ENCODE measurements at regions not wholly inside any gene's neighbourhood (a gene's known extent, or its start where the extent isn't known, plus 50 kb on each side); places are given as distances from the start of the nearest gene placed in this dataset.
"Not testable (repeated sequence)": the region's sequence is repeated elsewhere in the genome, so short reads cannot be mapped to it uniquely, and the experiment has no call there.

DNA sequence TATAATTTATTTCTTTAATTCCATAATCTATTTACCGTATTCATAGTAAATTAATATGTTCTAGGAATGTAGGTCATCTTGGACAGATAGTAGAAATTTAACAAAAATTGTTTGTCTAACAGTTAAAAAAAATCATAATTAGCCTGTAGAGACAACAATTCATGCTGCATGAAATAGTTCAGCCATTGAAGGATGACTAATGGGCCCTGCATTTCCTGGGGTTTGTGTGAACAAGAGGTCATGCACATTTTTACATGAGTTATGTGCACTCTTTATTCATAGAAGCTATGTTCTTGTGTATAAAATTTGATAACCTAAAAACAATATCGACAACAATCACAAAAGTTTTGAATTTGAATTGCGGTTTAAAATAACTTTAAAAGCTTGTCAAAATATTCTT lies 1663.6 kb downstream of the SUCLG1 start:
- Mint-ChIP-seq H3K36me3 (no peaks in the 10 kb centered on the region), H3K27ac (no peak overlapping the region), H3K9me3 (peaks cover 0 to 5% of the 10 kb centered on the region in 2 donors)
- no peak for DNase-seq (ENCODE audit: low spot score in 2 of 2)
- ATAC-seq = no peak

DNA sequence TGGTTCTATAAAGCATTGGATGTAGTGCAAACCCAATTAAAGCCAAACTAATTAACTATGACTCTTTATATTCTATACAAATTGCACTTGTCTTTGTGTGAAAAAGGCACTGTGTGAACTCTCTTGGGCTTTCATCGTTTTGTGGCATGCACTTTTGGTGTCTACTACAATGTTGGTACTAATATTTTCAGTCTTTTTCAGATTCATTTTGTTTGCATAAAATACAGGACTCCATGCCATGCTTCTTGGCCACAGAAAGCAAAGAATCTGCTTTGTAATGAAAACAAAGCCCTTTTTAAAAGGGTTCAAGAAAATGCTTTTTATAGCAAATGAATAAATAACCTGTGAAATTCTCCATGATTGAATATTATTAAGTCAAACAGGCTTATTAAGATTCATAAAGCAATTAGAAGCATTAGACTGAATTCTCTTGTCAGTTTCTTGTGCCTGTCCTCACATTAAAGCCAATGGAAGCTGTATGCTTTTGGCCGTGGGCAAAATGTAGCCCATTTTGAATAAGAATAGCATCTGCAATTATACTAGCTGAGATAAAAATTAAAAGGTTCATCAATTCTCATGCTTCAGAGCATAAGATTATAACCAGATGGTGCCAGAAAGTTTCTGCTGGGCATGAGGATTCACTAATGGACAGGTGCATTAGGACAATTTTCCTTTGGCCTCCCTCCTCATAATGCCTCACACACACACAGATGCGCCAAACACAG lies 1665.2 kb downstream of the SUCLG1 start:
- H3K36me3 Mint-ChIP-seq = no peaks in the 10 kb centered on the region
- ATAC-seq = no peak

DNA sequence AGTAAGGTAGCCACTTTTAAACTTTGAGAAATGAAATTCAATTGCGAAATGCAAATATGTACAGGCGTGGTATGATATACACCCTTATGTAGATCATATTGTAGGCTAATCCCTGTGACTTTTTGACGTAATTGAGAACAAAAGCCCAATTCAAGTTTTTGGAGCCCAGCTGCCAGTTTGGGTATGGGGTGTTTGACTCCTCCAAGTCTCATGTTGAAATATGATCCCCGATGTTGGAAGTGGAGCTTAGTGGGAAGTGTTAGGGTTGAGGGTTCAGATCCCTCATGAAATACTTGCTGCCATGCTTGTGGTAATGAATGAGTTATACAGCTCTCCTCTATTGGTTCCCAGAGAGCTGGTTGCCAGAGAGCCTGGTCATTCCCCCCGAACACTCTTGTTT lies 1666.8 kb downstream of the SUCLG1 start:
- ATAC-seq (no peak), DNase-seq (ENCODE audit: low spot score in 2 of 2) (no peak)
- H3K27ac Mint-ChIP-seq = no peak overlapping the region
- no peaks in the 10 kb centered on the region for H3K36me3 Mint-ChIP-seq
- H3K9me3 Mint-ChIP-seq = peaks cover 0 to 5% of the 10 kb centered on the region in 2 donors

More for the DNA sequence above, 1665.2 kb downstream of the SUCLG1 start:
- Mint-ChIP-seq H3K27ac (no peak overlapping the region), H3K9me3 (peaks cover 0 to 5% of the 10 kb centered on the region in 2 donors)
- no peak for DNase-seq (ENCODE audit: low spot score in 2 of 2)

DNA sequence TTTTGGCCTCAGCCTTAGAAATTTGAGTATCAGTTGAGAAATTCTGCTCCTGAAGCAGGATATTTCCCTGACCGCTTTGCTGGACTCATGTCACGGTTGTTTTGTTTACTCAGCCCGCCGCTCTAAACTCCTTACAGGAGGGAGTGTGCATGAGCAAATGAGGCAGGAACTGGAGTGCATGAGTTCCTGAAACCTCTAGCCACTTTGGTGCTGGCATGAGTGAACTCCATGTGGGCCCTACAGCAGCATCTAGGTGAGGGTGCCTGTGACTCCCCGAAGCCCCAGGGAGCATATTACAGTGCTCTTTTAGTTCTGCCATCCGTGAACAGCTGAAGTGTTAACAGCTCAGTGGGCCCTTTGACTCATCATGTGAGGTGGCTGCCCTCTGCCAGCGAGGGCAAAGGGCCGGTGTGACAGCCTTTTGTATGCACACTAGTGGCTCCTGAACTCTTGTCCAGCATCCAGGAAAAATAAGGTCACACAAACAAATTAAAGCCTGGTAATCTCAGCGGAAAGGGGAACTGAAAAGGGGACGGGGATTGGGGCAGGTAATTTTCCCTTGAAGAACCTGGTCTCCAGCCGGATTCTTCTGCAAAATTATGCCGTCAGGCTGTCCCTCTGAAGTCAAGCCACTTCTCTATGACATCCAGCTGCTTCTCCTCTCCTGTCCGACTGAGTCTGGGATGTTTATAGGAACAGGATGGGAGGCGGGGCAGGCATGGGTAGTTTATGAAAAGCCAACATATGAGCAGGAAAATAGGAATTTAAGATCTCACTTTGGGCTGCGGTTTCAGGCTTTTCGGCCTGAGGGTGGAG lies 1668.7 kb downstream of the SUCLG1 start:
- ATAC-seq = no peak
- no peak for DNase-seq (ENCODE audit: low spot score in 2 of 2)
- Mint-ChIP-seq H3K9me3 (no peaks in the 10 kb centered on the region), H3K36me3 (no peaks in the 10 kb centered on the region), H3K27ac (no peak overlapping the region)

DNA sequence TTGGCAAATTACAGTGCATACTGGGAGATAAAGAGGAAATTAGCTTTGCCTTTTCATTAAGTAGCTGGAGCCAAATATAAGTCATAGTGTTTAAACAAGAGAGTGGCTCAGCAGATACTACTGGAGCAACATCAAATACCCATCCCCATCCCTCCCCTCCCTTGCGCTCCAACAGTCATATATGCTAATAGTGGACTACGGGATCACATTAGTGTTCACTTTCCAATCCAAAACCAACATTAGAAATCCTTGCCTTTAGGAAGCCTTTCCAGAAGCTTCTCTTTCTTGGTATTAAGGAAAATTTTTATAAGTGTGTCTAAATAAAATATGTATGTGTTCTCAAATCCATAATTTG lies 1669.3 kb downstream of the SUCLG1 start:
- no peak overlapping the region for H3K27ac Mint-ChIP-seq
- ATAC-seq = no peak
- H3K36me3 Mint-ChIP-seq = no peaks in the 10 kb centered on the region
- DNase-seq (ENCODE audit: low spot score in 2 of 2) = no peak
- H3K9me3 Mint-ChIP-seq = no peaks in the 10 kb centered on the region

DNA sequence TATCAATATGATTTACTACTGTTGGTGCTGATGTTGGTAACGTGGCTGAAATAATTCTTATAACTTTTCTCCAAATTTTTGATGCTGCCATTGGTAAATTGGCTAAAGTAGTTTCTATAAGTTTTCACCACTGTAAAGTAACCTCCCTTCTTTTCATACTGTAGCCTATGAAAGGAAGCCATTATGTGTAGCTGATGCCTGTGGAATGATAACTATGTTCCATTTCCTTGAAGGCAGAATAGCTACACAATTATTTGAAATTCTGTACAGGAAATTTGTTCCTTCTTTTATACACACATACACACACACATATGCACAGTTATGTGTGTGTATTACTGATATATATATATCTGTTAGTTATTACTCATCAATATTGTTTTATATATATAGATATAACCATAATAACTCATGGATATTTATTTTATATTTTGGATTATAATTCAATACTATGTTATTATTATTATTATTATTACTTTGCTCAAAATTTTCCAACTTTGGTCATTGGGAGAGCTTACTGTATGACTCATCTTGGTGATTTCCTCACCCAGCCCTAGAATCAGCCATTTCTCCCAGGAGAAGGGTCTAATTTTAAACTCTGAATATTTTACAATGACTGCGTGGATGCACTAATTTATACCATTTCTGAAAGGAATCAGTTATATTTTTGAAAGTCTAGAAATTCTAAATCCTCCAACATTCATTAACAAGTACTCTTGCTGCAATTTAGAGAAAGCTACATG lies 1677.7 kb downstream of the SUCLG1 start:
- H3K27ac Mint-ChIP-seq = no peak overlapping the region

DNA sequence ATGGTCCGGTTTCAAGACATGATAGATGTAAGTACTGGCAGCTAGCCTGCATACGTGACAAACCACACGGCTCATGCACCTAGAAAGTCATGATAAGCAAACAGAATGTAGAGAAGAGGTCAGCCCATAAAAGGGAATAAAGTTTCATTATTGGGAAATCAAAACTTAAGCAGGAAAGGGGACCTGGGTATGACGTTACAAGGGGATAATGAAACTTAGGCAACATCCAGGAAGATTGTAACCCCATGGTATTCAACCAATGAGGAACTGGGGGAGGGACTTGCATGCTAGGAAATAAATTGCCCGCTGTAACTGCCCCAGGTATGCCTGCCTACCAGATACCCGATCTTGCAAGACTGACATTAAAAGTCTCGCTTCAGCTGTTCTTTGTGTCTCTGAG lies 1679.0 kb downstream of the SUCLG1 start:
- H3K9me3 Mint-ChIP-seq = peaks cover 5 to 10% of the 10 kb centered on the region in 2 donors
- H3K27ac Mint-ChIP-seq = no peak overlapping the region
- no peaks in the 10 kb centered on the region for H3K36me3 Mint-ChIP-seq
- no peak for ATAC-seq
- no peak for DNase-seq (ENCODE audit: low spot score in 2 of 2)

More for the DNA sequence above, 1677.7 kb downstream of the SUCLG1 start:
- ATAC-seq (no peak), DNase-seq (ENCODE audit: low spot score in 2 of 2) (no peak)
- no peaks in the 10 kb centered on the region for H3K36me3 Mint-ChIP-seq
- H3K9me3 Mint-ChIP-seq = peaks cover 5 to 10% of the 10 kb centered on the region in 2 donors

DNA sequence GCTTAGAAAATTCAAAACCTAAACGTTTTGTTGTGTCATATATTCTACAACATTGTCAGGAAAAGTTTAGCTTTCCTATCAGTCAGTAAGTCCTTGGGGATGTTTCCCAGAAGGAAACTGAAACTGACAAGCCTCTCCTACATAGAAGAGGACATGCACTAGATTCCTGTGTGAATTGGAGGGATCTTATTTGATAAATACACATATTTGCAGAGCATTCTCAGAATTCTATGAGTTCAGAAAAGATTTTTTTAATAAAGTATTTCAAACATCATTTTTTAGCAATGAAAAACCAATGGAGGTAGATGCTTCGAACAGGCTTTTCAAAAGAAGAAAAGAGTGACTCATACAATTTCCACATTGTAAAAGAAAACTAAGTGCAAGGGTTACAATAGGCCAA lies 1706.7 kb downstream of the SUCLG1 start:
- Mint-ChIP-seq H3K27ac (no peak overlapping the region), H3K36me3 (peaks cover 0 to 21% of the 10 kb centered on the region in 2 donors), H3K9me3 (peaks cover 29 to 38% of the 10 kb centered on the region in 2 donors)
- ATAC-seq (no peak), DNase-seq (ENCODE audit: low spot score in 2 of 2) (no peak)

DNA sequence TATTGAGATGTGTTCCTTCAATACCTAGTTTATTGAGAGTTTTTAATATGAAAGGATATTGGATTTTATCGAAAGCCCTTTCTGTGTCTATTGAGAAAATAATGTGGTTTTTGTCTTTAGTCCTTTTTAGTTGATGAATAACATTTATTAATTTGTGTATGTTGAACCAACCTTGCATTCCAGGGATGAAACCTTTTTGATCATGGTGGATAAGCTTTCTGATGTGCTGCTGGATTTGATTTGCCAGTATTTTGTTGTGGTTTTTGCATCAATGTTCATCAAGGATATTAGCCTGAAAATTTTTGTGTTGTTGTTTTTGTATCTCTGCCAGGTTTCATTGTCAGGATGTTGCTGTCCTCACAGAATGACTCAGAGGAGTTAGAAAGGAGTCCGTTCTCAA lies 1710.4 kb downstream of the SUCLG1 start:
- H3K36me3 Mint-ChIP-seq = peaks cover 0 to 21% of the 10 kb centered on the region in 2 donors
- DNase-seq (ENCODE audit: low spot score in 2 of 2) (no peak), ATAC-seq (no peak)
- H3K9me3 Mint-ChIP-seq = peaks cover 33 to 53% of the 10 kb centered on the region in 2 donors
- H3K27ac Mint-ChIP-seq = no peak overlapping the region

DNA sequence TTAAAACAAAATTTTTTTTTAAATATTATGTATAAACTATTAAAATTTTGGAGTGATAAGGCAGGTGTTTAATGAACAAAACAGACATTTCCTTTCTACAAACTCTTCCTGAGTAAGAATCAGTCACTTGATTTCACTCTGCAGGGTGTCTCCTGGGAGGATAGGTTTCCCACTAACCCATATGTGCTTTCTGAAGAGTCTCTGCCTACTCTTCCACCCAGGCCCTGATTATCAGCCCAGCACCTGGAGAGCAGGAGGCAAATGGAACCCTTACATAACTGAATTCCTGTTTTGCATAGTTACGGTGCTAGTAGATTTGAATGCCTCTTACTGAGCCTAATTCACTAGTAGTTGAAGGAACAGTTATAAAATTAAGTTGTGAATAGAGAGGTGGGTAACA lies 1718.6 kb downstream of the SUCLG1 start:
- H3K27ac Mint-ChIP-seq = no peak overlapping the region
- no peaks in the 10 kb centered on the region for H3K36me3 Mint-ChIP-seq
- DNase-seq (ENCODE audit: low spot score in 2 of 2) = no peak
- no peak for ATAC-seq
- peaks cover 17 to 20% of the 10 kb centered on the region in 2 donors for H3K9me3 Mint-ChIP-seq

DNA sequence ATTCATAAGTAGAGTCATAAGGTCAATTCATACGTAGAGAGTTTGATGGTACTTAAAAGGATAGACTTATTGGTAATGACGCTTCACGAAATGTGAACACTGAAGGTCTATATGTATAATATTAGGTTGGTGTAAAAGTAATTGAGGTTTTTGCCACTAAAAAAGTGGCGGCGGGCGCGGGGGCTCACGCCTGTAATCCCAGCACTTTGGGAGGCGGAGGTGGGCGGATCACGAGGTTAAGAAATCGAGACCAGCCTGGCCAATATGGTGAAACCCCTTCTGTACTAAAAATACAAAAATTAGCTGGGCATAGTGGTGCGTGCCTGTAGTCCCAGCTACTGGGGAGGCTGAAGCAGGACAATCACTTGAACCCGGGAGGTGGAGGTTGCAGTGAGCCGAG lies 1721.1 kb downstream of the SUCLG1 start:
- ATAC-seq; H3K27ac Mint-ChIP-seq; H3K36me3 Mint-ChIP-seq; DNase-seq (ENCODE audit: low spot score in 2 of 2): not testable (repeated sequence)
- peaks cover 3 to 23% of the 10 kb centered on the region in 2 donors for H3K9me3 Mint-ChIP-seq

DNA sequence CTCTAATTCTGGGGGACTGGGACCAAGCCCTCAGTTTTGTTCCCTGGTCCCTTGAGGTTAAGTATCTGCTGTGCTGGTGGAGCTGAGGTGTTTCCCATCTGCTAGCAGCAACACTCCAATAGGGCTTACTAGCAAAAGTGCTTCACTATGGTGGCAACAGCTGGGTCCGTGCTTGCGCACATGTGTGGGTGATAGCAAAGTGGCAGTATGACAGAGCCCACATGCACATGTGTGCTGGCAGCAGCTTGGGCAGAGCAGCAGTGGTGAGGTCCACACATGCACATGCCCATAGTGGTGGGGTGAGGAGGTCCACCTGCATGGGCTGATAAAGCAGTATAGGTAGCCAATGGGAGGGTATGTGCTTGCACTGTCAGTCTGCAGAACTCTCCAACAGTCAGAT lies 1723.7 kb downstream of the SUCLG1 start:
- no peak for DNase-seq (ENCODE audit: low spot score in 2 of 2)
- Mint-ChIP-seq H3K36me3 (no peaks in the 10 kb centered on the region), H3K9me3 (peaks cover 9 to 18% of the 10 kb centered on the region in 2 donors), H3K27ac (no peak overlapping the region)
- no peak for ATAC-seq

DNA sequence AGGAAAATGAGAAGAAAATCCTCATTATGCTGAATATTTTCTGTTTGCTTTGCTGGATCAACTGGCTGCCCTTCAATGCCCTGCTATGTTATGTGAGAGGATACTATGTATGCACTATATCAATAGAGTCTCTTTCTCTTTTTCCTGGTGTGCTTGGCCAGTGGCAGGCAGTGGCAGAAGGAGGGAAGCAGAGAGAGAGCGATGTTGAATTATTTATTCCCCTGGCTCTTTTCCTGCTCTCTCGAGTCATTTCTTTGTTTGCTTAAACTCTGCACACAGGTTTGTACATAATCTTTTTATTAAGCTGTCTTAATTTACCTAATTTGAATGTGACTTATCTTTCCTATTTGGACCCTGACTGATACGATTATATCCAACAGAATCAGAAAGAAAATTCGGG lies 1727.3 kb downstream of the SUCLG1 start:
- H3K36me3 Mint-ChIP-seq = no peaks in the 10 kb centered on the region
- no peak for DNase-seq (ENCODE audit: low spot score in 2 of 2)
- peaks cover 14 to 26% of the 10 kb centered on the region in 2 donors for H3K9me3 Mint-ChIP-seq
- no peak for ATAC-seq
- no peak overlapping the region for H3K27ac Mint-ChIP-seq

DNA sequence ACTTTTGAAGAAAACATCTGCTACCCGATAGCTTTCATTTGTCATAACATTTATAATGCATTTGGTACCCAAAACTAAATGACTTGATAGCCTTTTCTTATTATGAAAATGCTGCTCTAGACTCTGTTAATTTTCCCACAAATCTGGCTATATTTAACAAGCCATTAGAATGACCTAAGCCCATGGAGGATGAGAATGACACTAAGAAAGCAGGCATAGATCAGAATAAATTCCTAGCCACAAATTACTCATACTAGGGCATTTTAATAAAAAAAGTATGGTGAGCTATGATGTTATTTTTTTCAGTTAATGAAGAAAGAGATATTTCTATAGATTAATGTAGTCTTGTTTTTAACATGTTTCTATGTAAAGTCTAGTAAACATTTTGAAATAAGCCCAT lies 1728.3 kb downstream of the SUCLG1 start:
- H3K27ac Mint-ChIP-seq = no peak overlapping the region
- no peak for ATAC-seq

DNA sequence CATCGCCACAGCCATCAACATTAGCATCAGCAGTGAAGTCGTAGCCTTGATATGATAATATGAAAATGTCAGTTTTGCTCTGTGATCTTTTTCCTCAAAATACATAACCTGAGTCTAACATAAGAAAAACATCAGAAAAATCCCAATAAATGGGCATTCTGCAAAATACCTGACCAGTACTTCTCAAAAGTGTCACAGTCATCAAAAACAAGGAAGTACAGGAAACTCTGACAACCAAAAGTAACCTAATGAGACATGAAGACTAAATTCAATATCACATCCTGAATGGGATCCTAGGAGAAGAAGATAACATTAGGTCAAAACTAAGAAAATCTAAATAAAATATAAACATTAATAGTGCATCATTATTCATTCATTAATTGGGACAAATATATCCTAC lies 1731.0 kb downstream of the SUCLG1 start:
- Mint-ChIP-seq H3K27ac (no peak overlapping the region), H3K9me3 (peaks cover 11 to 14% of the 10 kb centered on the region in 2 donors), H3K36me3 (no peaks in the 10 kb centered on the region)
- DNase-seq (ENCODE audit: low spot score in 2 of 2) = no peak
- no peak for ATAC-seq

More for the DNA sequence above, 1728.3 kb downstream of the SUCLG1 start:
- DNase-seq (ENCODE audit: low spot score in 2 of 2) = no peak
- Mint-ChIP-seq H3K36me3 (no peaks in the 10 kb centered on the region), H3K9me3 (peaks cover 14 to 19% of the 10 kb centered on the region in 2 donors)

DNA sequence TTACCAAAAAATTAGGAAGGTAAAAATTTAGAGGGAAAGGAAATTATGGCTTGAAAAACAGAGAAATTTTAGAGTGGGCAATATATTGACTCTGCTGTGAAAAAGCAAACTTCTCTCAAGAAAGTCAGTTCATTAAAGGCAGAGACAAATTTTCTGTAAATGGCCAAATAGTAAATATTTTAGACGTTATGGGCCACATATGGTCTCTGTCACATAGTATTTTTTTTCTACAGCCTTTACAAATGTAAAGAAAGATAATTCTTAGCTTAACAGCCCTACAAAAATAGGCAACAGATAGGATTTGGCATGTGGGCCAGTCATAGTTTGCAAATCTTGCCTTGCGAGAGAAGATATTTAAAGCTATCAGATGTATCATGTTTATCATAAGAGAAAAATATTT lies 1750.4 kb downstream of the SUCLG1 start:
- Mint-ChIP-seq H3K36me3 (peaks cover 0 to 4% of the 10 kb centered on the region in 2 donors), H3K27ac (no peak overlapping the region), H3K9me3 (peaks cover 14% of the 10 kb centered on the region in 2 donors)
- ATAC-seq (no peak), DNase-seq (ENCODE audit: low spot score in 2 of 2) (no peak)

DNA sequence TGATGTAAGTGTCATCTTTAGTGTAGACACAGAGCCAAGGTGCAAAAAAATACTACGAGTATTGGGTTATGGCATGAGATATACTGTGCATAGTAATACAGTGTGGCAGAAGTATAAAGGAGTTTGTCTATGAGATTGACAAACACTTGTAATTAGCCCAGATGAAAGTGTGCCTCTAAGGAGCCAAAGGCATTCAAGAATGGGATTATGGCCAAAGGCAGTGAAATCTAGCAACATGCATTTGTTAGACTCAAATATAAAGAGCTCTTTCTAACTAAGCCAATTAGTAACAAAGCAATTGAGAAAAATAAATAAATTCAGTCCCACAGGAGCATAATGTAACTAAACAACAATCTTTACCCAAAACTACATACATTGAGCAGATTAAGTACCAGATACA lies 1761.8 kb downstream of the SUCLG1 start:
- ATAC-seq (no peak), DNase-seq (ENCODE audit: low spot score in 2 of 2) (no peak)
- Mint-ChIP-seq H3K27ac (no peak overlapping the region), H3K9me3 (peaks cover 8 to 16% of the 10 kb centered on the region in 2 donors), H3K36me3 (no peaks in the 10 kb centered on the region)

Data from activated naive CD4-positive, alpha-beta T cell treated with anti-CD3 and anti-CD28 coated beads, Interleukin-2, amount 50 U/mL, for 72 hours (primary cell).